Posterior cingulate gyrus (tissue), 11 donors: ENCODE measurements at regions not wholly inside any gene's neighbourhood (a gene's known extent, or its start where the extent isn't known, plus 50 kb on each side); places are given as distances from the start of the nearest gene placed in this dataset.
A peak's percentile ranks its signal among the peaks of the same experiment; 100 is the strongest.
"Not testable (repeated sequence)": the region's sequence is repeated elsewhere in the genome, so short reads cannot be mapped to it uniquely, and the experiment has no call there.

ENCODE experiments used
- DNase-seq, 10 donors: peaks; one replicate each; pipeline versions ENCODE4 v3.0.0 to v3.0.0-alpha.2; 2020 to 2021; ENCODE audit warnings: mixed read lengths in 3 of 10
- intact Hi-C: fragments of 100-400 bp; cut with DNase I; formaldehyde crosslinking; loops from one replicate; pipeline ENCODE4 v1.15.1; 2023

DNA sequence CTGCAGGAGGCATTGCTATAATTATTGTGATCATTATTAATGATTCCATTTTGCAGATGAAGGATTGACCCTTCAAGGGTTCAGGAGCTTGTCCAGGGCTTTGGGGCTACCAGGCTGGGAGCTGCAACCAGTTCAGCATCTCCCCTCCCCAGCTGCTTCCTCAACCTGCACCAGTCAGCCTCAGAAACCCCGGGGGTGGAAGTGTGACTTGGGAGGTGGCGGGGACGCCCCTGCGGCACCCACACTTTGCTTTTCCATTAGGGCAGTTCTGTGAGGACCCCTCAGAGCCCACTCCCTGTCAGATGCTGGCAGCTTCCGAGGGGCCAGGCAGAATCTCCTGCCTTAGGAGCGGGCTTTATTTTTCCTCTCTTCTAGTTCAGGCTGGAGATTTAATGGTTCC is 85.6 kb downstream of the OLFM1 start:
- DNase-seq, result peak in 1 of 10 donors; percentile 72
- intact Hi-C loops, result no loop called here

- intact Hi-C loops, result no loop called here
- DNase-seq, result peak in 1 of 10 donors; percentile 76
Observed at GRCh38 chr9:135174248-135174647, 86.8 kb downstream of the OLFM1 start.

- intact Hi-C loops, result no loop called here
Observed at GRCh38 chr9:135174981-135175380, 87.5 kb downstream of the OLFM1 start.

GRCh38 chr9:135176284-135176683 is 88.8 kb downstream of the OLFM1 start:
- intact Hi-C loops, result no loop called here
- DNase-seq, result no peak

More at GRCh38 chr9:135174981-135175380, 87.5 kb downstream of the OLFM1 start:
- DNase-seq, result peak in 1 of 10 donors; percentile 72

GRCh38 chr9:135177562-135177961 is 90.1 kb downstream of the OLFM1 start:
- DNase-seq, result not testable (repeated sequence)

DNA sequence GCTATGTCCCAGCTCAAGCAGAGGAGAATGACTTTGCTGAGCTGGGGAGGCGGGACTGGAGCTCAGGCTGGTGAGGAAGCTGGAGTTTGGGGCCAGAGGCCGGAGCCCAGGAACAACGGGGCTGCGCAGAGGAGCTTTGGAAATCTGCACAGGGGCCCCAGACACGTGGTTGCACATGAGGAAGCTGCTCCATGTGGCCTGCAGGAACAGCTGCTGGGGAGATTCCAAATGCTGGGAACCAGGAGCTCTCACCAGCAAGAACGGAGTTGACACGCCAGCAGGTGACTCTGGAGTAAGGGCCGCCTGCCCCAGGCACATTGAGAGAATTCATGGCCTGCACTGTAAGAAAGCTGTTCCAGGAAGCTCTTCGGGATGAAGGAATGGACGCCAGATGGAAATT is 91.0 kb downstream of the OLFM1 start:
- DNase-seq, result no peak
- intact Hi-C loops, result no loop called here

More at GRCh38 chr9:135177562-135177961, 90.1 kb downstream of the OLFM1 start:
- intact Hi-C loops, result not testable (repeated sequence)

DNA sequence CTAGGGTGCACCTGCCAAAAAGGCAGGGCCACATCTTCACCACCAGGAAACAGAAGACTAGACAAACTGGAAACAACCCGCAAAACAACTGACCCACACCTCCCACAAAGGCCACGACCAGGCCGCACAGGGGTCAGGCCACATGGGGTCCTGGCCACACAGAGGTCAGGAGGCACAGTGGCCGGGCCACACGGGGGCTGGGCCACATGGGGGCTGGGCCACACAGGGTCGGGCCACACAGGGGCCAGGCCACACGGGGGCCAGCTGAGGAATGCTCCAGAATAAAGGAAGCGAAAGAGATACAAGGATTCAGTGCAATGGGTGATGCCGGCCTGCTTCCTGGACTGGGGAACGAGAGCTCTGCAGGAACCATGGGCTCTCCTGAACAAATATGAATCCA is 91.6 kb downstream of the OLFM1 start:
- intact Hi-C loops, result no loop called here
- DNase-seq, result no peak

DNA sequence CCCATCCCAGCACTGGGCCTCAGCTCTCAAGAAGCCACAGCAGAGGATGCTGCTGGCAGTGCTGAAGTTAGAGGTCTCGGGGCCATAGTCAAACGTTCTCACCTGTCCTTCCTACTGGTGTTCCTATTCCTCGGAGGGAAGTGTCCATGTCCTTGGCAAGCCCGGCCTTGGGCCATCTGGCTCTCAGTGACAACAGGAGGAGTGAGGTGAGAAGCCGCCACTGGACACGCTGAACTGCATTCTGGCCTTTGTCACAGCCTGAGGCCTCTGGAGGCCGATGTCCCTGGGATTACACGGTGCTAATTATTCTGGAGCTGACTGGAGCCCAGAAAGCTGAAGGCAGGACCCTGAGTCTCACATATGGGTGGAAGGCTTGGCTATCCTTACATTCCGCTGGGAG is 92.5 kb downstream of the OLFM1 start:
- intact Hi-C loops, result no loop called here
- no peak for DNase-seq

GRCh38 chr9:135180586-135180985 is 93.1 kb downstream of the OLFM1 start:
- intact Hi-C loops, result no loop called here
- no peak for DNase-seq

DNA sequence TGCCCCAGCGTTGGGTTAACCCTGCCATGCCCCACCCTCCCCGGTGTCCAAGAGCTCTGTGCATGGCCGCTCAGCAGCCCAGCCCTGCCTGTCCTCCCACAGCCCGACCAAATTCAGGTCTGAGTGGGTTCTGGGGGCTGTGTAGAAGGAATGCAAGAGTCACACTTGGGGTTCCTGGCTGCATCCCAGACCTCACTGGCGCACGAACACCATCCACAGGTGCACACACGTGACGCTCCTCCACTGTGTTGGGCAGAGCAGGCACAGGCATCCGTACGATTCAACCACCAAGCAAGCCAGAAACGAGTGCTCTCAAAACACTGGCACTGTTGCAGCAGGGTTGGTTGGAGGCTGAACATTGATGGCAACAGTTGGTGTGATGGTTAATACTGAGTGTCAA is 93.9 kb downstream of the OLFM1 start:
- DNase-seq, result no peak
- intact Hi-C loops, result no loop called here

DNA sequence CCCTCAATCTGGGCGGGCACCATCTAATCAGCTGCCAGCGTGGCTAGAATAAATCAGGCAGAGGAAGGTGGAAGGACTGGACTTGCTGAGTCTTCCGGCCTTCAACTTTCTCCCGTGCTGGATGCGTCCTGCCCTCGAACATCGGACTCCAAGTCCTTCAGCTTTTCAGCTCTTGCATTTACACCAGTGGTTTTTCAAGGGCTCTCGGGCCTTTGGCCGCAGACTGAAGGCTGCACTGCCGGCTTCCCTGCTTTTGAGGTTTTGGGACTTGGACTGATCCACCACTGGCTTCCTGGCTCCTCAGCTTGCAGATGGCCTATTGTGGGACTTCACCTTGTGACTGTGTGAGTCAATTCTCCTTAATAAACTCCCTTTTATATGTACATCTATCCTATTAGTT is 94.4 kb downstream of the OLFM1 start:
- DNase-seq, intact Hi-C loops: not testable (repeated sequence)

DNA sequence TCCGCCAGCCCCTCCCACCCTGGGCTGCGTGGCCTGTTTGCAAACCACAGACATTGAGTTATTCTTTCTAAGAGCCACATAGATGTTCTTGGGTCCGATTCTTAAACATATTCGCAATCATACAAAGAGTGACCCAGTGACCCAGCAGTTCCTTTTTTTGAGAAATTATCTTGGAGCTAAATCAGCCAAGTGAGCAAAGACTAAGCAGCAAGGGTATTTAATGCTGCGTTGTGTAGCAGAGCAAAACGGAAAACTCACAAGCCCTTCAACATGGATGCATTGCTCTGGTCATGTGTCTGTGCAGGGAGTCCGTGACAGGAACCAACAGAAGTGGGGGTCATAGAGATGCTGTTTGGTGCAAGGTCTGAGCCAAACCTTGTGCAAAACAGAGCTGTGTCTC is 95.6 kb downstream of the OLFM1 start:
- intact Hi-C loops, result no loop called here

DNA sequence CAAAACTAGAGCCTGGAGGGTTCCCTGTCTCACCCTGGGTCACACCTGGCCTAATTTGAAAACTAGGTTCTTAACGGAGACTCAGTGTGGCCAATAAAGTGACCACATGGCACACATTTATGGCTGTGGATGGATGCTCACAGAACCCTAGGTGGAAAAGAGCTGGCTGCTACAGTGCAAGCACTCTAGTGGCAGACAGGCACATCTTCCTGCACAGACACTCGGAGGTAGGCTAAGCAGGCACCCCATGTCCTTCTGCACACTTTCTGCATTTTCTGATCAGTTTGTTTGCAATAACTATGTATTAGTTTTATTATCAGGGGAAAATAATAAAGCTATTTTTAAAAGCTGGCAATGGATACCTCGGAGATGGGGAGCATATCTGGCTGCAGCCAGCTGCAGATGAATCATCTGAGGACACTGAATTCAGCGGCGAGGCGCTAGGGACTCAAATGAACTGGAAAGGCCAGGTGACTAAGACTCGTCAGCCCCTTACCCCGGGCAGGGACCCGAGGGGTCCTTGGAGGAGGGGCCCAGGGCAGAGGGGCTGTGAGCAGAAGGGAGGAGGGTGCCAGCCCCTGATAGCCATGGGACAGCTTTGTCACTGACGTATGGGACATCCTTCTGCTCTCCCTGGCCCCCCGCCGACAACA is 96.2 kb downstream of the OLFM1 start:
- peak in 2 of 10 donors; percentile 38 to 80 for DNase-seq
- intact Hi-C loops, result no loop called here

More for the DNA sequence above, 95.6 kb downstream of the OLFM1 start:
- DNase-seq, result no peak

GRCh38 chr9:135184181-135185053 is 96.9 kb downstream of the OLFM1 start:
- intact Hi-C loops, result no loop called here
- peak in 1 of 10 donors; percentile 84 for DNase-seq

GRCh38 chr9:135185060-135185459 is 97.6 kb downstream of the OLFM1 start:
- intact Hi-C loops, result no loop called here
- peak in 1 of 10 donors; percentile 73 for DNase-seq

- no peak for DNase-seq
Observed at GRCh38 chr9:135186248-135187164, 99.0 kb downstream of the OLFM1 start.

GRCh38 chr9:135187365-135187764 is 99.9 kb downstream of the OLFM1 start:
- DNase-seq, result no peak
- intact Hi-C loops, result no loop called here

More at GRCh38 chr9:135186248-135187164, 99.0 kb downstream of the OLFM1 start:
- intact Hi-C loops, result no loop called here

DNA sequence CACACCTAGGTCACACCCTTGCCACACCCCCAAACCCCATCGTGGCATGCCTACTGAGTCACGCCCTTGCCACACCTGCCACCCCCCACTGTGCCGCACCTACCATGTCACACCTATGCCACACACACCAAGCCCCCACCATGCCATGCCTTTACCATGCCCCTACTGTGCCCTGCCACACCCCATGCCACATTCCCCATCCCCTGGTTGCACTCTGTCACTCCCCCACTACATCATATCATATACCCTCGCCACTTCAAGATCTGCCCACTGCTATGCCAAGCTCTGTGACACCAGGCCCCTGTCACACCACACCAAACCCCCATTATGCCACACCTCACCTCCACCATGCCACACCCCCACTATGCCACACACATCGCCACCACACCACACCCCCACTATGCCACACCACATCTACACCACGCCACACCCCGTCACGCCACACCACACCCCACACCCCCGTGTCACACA is 101.2 kb downstream of the OLFM1 start:
- intact Hi-C loops, result no loop called here
- no peak for DNase-seq

DNA sequence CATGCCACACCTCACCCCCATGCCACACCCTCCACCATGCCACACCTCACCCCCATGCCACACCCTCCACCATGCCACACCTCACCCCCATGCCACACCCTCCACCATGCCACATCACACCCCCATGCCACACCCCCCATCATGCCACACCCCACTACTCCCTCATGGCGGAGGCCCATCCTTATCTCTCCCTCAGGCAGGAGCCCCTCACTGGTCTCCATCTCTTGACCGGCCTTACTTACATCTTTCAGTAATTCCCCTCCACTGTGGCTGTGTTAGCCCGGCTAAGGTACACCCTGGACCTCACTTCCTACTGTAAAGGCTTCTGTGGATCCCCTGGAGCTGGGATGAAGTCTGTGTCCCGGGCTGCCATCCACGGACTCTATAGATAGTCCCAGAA is 102.0 kb downstream of the OLFM1 start:
- intact Hi-C loops, result no loop called here
- DNase-seq, result no peak

- intact Hi-C loops, result no loop called here
- DNase-seq, result no peak
Observed at GRCh38 chr9:135190789-135191577, 103.5 kb downstream of the OLFM1 start.
